ENCODE measurements at regions not wholly inside any gene's neighbourhood (a gene's known extent, or its start where the extent isn't known, plus 50 kb on each side); places are given as distances from the start of the nearest gene placed in this dataset.

GRCh38 chr15:91422797-91423196, 322.7 kb downstream of the SV2B start:
- no peak overlapping the region for H3K27ac ChIP-seq
- peaks cover 0 to 4% (median 0%) of the 10 kb centered on the region in 12 donors for H3K4me1 ChIP-seq
- no peak for DNase-seq
- peaks cover 0 to 7% (median 0%) of the 10 kb centered on the region in 12 donors for H3K9me3 ChIP-seq
- intact Hi-C loops (cut with DNase I): loop anchor here in 1 of 10 donors (5.0 kb wide), 1 partner anchor 50 kb away; no protein-coding TSS in a partner anchor
- no peaks in the 10 kb centered on the region for H3K27me3 ChIP-seq
- ATAC-seq: no peak
- H3K36me3 ChIP-seq: no peaks in the 10 kb centered on the region
- no peak overlapping the region for H3K4me3 ChIP-seq
- WGBS, 4 donors: 16 to 33% (median 27%) methylated on average over 1 of the region's 1 CpG
- TF ChIP-seq POLR2A (IDR thresholded peaks at IDR 0.05) (no peak), CTCF (IDR thresholded peaks at IDR 0.05) (no peak)

- intact Hi-C loops (cut with DNase I): loop anchor here in 1 of 10 donors (5.0 kb wide), 1 partner anchor 48 kb away; no protein-coding TSS in a partner anchor
- WGBS, 4 donors: 74 to 94% (median 91%) methylated on average over 1 of the region's 1 CpG
- TF ChIP-seq CTCF (IDR thresholded peaks at IDR 0.05) (no peak), POLR2A (IDR thresholded peaks at IDR 0.05) (no peak)
Measured at GRCh38 chr15:91424001-91424400, 323.9 kb downstream of the SV2B start.

GRCh38 chr15:91426412-91426811, 326.4 kb downstream of the SV2B start:
- H3K27ac ChIP-seq: no peak overlapping the region
- ATAC-seq: no peak
- no peaks in the 10 kb centered on the region for H3K9me3 ChIP-seq
- 80 to 94% (median 87%) methylated on average over 3 to 4 of the region's 4 CpGs for WGBS, 4 donors
- intact Hi-C loops (cut with DNase I): no loop called here
- H3K4me1 ChIP-seq: peaks cover 0 to 4% (median 0%) of the 10 kb centered on the region in 12 donors
- no peaks in the 10 kb centered on the region for H3K27me3 ChIP-seq
- DNase-seq: no peak
- TF ChIP-seq CTCF (IDR thresholded peaks at IDR 0.05): no peak
- TF ChIP-seq POLR2A (IDR thresholded peaks at IDR 0.05): no peak
- no peaks in the 10 kb centered on the region for H3K36me3 ChIP-seq
- no peak overlapping the region for H3K4me3 ChIP-seq

More at GRCh38 chr15:91424001-91424400, 323.9 kb downstream of the SV2B start:
- peaks cover 0 to 7% (median 0%) of the 10 kb centered on the region in 12 donors for H3K9me3 ChIP-seq
- no peaks in the 10 kb centered on the region for H3K27me3 ChIP-seq
- H3K27ac ChIP-seq: no peak overlapping the region
- no peak overlapping the region for H3K4me3 ChIP-seq
- H3K36me3 ChIP-seq: no peaks in the 10 kb centered on the region
- DNase-seq (no peak), ATAC-seq (no peak)
- H3K4me1 ChIP-seq: peaks cover 0 to 4% (median 0%) of the 10 kb centered on the region in 12 donors

GRCh38 chr15:91429973-91430372, 329.9 kb downstream of the SV2B start:
- Histone ChIP-seq H3K27ac (no peak overlapping the region), H3K9me3 (no peaks in the 10 kb centered on the region), H3K4me1 (no peaks in the 10 kb centered on the region), H3K27me3 (no peaks in the 10 kb centered on the region), H3K36me3 (no peaks in the 10 kb centered on the region), H3K4me3 (no peak overlapping the region)
- no peak for DNase-seq
- intact Hi-C loops (cut with DNase I): no loop called here
- TF ChIP-seq POLR2A (IDR thresholded peaks at IDR 0.05) (no peak), CTCF (IDR thresholded peaks at IDR 0.05) (no peak)
- WGBS, 4 donors: 70 to 80% (median 74%) methylated on average over 9 of the region's 9 CpGs
- no peak for ATAC-seq

Data from heart left ventricle (tissue), 16 donors.